ENCODE measurements at regions not wholly inside any gene's neighbourhood (a gene's known extent, or its start where the extent isn't known, plus 50 kb on each side); places are given as distances from the start of the nearest gene placed in this dataset.

DNA sequence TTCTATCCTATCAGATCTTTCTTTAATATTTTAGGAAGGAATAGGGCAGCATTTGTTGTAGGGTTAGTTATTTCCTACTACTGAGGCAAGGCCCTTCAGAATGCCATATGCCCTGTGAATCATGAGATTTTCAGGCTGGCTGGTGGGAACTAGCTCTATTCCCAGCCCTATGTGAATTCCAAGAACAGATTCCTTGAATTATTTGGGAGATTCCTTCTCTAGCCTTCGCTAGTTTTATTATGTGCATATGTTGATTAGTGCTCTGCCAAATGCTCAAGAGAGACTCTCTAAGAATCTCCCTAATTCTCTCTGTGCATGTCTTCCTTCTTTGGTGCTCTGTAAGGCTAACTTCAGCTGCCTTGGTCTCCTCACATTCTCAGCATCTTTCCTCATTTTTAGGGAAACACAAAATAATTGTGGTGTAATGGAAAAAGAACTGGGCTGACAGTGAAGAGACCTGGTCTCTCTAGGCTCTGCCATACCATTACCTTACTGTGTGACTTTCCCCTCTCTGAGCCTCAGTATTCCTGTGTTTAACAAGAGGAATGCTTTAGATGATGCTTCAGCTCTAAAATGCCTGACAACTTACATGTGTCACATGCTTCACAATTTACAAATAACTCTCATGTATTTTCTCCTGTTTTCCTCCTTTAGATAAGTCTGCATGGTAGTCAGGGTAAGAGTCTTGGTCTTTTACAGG is 79.7 kb downstream of the VMA21 start:
- DNase-seq = no peak

DNA sequence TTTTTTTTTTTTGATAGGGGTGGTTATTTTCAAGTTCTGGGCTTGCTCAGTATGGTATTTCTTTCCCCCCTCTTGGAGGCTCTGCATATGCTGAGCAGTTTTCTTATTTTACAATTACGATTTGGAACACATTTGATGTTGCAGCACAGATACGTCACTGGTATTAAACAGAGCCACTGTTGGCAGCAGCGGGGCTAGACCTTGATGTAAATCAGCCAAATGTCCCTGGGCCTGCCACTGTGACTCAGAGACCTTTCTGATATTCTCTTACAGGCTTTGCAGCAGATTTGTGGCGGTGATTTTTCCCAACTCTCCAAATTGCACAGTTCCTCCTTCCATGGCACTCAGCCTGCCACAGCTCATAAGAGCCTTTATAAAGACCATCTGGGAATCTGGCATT is 81.1 kb downstream of the VMA21 start:
- no peak for DNase-seq

DNA sequence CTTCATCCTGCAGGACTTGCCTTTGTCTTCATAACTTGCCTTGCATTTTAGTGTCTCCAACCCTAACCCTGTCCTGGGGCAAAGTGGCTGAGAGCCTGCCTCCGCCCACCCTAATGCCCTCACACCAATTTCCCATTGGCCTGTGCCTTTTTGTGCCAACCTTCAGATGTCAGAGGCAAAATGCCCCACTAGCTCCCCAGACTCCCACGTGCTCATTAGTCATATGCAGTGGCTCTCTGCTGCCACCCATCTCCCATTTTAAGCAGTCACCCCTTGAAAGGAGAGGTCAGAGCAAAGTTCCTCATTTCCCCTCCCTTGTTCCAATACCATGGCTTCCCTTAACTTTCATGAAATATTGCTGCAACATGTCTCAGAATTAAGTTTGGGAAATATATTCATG is 74.8 kb upstream of the PASD1 start:
- peak; percentile 1 for DNase-seq

DNA sequence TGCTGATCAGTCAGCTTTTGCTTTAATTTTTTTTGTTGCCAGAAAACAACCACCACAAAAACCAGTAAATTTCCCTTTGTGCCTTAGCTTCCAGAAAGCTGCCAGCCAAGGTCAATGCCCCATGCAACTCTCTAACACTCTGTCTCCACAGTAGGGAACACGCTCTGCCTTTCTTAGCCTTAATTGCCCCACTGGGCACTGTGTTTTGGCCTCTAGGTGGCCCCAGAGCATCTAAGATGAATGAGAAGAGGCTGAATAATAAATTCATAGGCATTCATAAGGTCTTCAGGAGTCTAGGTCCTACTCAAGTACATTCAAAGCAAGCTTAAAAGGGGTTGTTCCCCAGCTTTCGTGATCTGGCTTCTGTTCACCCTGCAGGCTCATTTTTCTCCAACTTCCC is 57.7 kb upstream of the PASD1 start:
- DNase-seq = no peak

DNA sequence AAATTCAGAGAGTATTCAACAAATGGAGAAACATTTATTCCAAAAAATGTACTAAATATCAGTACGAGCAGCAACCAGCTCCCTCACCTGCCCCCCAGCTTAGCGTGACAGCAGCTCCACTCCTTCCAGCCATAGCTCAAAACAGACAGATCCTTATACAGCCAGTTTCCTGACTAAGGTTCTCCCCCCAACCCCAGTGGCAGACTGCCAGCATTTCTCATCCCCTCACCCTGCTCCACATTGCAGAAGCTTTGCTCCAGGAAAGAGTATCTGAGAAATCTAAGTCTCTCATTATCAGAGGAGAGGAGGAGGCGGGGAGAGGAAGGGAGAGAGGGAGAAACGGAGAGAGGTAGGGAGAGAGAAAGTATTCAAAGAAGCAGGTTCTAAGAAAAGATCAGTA is 53.3 kb upstream of the PASD1 start:
- no peak for DNase-seq

DNA sequence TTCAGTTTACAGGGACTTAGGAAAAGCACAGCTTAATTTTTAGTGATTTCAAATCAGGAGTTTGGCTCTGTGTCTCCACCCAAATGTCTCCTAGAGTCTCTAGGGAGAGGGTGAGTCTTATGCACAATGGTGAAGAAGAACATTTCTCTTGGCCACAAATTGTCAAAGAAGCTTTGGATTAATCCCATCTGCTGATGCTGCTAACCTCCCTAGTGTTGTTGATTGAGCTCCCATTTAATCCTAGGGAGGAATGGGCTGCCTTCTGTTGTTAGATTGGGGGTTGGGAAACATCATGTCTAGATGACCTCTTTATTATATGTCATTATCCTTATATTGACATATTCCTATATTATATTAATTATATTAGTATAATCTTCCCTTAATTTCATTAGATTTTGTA is 50.0 kb upstream of the PASD1 start:
- DNase-seq = no peak
